Tibial artery (tissue), 4 donors: ENCODE measurements at regions not wholly inside any gene's neighbourhood (a gene's known extent, or its start where the extent isn't known, plus 50 kb on each side); places are given as distances from the start of the nearest gene placed in this dataset.

Source experiments
- DNase-seq, 2 donors: peaks; one replicate each; pipeline ENCODE4 v3.0.0-alpha.2; 2019
- H3K27ac ChIP-seq, 2 donors: fragments of 200-600 bp; sonication (generic) in 1 of 2; 1 replicate in 1 of 2; 2 replicates in 1 of 2; pipeline ENCODE4 v1.5.1; 2018 to 2019; ENCODE audit warnings: mild to moderate bottlenecking in 1 of 2
- H3K27me3 ChIP-seq, 2 donors: fragments of 200-600 bp; sonication (generic) in 1 of 2; one replicate each; pipeline versions ENCODE4 v1.5.1 to v1.6.0; 2016 to 2019
- H3K36me3 ChIP-seq, 3 donors: fragments of 200-600 bp; sonication (generic) in 2 of 3; one replicate each; pipeline ENCODE4 v1.5.1; 2016 to 2019; ENCODE audit warnings: mild to moderate bottlenecking in 2 of 3
- H3K4me1 ChIP-seq, 4 donors: fragments of 200-600 bp; sonication (generic) in 2 of 4; 1 replicate in 3 of 4; 2 replicates in 1 of 4; pipeline ENCODE4 v1.5.1; 2016 to 2019
- H3K4me3 ChIP-seq, 2 donors: fragments of 200-600 bp; sonication (generic) in 1 of 2; 1 replicate in 1 of 2; 2 replicates in 1 of 2; pipeline ENCODE4 v1.5.1; 2018 to 2019; ENCODE audit warnings: mild to moderate bottlenecking in 2 of 2
- H3K9me3 ChIP-seq, 3 donors: fragments of 200-600 bp; sonication (generic) in 1 of 3; one replicate each; pipeline ENCODE4 v1.5.1; 2016 to 2019
- intact Hi-C: fragments of 100-400 bp; cut with DNase I; formaldehyde crosslinking; loops from one replicate; pipeline ENCODE4 v1.15.0; 2023; ENCODE audit warnings: low total_unique reads
- TF ChIP-seq, protein P1 (sequence below), 2 experiments: fragments of 200-600 bp in 1 of 2; fragments of 450-650 bp in 1 of 2; IDR thresholded peaks; one replicate each; pipeline ENCODE4 v1.5.1; 2017 to 2019; ENCODE audit warnings: antibody characterized with exemption in 2 of 2, mild to moderate bottlenecking in 1 of 2, moderate library complexity in 1 of 2

DNA sequence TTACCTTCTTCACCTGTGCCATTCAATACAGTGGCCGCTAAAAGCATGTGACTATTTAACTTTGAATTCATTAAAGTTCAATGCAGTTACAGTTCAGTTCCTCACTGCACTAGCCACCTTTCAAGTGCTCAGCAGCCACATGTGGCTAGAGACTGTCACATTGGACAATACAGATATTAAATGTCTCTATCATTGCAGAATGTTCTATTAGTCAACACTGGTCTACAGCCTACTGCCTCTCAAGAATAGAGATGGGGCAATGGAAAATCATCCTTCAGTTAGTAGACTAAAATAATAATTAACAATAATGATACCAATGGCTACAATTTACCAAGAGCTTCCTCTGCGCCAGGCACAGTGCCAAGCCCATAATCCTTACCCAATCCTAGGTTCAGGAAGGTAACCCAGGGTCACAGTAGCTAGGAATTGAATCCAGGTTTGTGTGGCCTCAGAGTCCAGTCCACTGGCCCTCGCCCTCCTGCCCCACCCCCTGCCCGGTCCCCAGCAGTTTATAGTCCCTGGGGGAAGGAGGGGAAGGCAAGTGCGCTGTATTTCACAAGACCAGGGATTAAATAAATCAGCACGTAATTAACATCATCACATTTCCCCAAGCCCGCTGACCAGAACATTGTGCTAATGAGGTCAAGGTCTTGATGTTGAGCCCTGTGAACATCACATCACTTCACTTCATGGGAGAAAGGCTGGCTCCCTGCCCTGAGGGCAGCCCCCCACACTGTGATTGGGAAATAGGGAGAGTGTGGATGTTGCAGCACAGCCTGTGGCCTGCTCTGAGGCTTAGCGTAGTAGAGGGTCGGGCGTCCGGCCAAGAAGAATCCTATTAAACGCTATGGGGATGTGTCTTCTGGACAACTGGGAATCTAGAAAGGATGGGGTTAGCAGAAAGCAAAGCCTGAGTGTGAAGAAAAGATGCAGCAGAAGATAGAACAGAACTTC lies 147.2 kb downstream of the VEGFA start:
- Histone ChIP-seq H3K36me3 (no peaks in the 10 kb centered on the region), H3K4me1 (no peaks in the 10 kb centered on the region), H3K27me3 (no peaks in the 10 kb centered on the region), H3K4me3 (no peak overlapping the region), H3K27ac (no peak overlapping the region), H3K9me3 (no peaks in the 10 kb centered on the region)
- TF ChIP-seq, protein P1, sequence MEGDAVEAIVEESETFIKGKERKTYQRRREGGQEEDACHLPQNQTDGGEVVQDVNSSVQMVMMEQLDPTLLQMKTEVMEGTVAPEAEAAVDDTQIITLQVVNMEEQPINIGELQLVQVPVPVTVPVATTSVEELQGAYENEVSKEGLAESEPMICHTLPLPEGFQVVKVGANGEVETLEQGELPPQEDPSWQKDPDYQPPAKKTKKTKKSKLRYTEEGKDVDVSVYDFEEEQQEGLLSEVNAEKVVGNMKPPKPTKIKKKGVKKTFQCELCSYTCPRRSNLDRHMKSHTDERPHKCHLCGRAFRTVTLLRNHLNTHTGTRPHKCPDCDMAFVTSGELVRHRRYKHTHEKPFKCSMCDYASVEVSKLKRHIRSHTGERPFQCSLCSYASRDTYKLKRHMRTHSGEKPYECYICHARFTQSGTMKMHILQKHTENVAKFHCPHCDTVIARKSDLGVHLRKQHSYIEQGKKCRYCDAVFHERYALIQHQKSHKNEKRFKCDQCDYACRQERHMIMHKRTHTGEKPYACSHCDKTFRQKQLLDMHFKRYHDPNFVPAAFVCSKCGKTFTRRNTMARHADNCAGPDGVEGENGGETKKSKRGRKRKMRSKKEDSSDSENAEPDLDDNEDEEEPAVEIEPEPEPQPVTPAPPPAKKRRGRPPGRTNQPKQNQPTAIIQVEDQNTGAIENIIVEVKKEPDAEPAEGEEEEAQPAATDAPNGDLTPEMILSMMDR (IDR thresholded peaks at IDR 0.05): no peak
- DNase-seq: peak in 1 of 2 donors; percentile 51
- intact Hi-C loops: no loop called here

GRCh38 chr6:43915986-43916923 lies 146.2 kb downstream of the VEGFA start:
- no peaks in the 10 kb centered on the region for H3K4me1 ChIP-seq
- H3K27ac ChIP-seq: no peak overlapping the region
- TF ChIP-seq, protein P1 (IDR thresholded peaks at IDR 0.05): no peak
- H3K27me3 ChIP-seq: no peaks in the 10 kb centered on the region
- H3K36me3 ChIP-seq: no peaks in the 10 kb centered on the region
- no peaks in the 10 kb centered on the region for H3K9me3 ChIP-seq
- intact Hi-C loops: no loop called here
- no peak for DNase-seq
- no peak overlapping the region for H3K4me3 ChIP-seq

DNA sequence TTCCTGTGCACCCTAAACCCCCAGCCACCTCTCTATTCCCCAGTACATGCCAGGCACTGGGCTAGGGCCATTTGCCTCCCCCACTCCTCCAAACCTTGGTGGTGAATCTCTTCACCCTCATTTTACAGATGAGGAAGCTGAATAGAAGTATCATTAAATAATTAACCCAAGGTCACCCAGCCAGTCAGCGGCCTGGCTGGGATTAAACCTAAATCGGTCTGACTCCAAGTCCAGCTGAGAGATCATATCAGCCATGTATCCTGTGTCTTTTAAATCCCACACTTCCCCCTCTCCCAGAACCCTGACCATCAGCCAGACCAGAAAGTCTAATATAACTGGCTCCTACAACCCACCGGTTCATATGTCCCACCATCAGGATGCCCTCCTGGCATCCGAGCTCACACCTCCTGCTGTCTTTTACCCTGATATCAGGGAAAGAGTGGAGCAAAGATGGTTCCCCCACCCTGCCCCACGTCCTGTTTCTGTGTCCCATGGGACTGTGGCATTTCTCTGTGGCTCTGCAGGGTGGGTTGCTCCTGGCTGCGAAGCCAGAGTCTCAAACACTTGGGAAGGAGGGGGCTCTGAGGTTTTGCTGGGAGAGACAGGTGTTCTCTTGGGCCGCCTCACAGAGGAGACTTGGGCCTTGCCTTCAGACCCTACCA lies 145.3 kb downstream of the VEGFA start:
- no peak overlapping the region for H3K27ac ChIP-seq
- no peaks in the 10 kb centered on the region for H3K9me3 ChIP-seq
- H3K27me3 ChIP-seq: no peaks in the 10 kb centered on the region
- intact Hi-C loops: no loop called here
- no peaks in the 10 kb centered on the region for H3K36me3 ChIP-seq
- TF ChIP-seq, protein P1 (IDR thresholded peaks at IDR 0.05): no peak
- H3K4me3 ChIP-seq: no peak overlapping the region
- no peaks in the 10 kb centered on the region for H3K4me1 ChIP-seq
- no peak for DNase-seq

DNA sequence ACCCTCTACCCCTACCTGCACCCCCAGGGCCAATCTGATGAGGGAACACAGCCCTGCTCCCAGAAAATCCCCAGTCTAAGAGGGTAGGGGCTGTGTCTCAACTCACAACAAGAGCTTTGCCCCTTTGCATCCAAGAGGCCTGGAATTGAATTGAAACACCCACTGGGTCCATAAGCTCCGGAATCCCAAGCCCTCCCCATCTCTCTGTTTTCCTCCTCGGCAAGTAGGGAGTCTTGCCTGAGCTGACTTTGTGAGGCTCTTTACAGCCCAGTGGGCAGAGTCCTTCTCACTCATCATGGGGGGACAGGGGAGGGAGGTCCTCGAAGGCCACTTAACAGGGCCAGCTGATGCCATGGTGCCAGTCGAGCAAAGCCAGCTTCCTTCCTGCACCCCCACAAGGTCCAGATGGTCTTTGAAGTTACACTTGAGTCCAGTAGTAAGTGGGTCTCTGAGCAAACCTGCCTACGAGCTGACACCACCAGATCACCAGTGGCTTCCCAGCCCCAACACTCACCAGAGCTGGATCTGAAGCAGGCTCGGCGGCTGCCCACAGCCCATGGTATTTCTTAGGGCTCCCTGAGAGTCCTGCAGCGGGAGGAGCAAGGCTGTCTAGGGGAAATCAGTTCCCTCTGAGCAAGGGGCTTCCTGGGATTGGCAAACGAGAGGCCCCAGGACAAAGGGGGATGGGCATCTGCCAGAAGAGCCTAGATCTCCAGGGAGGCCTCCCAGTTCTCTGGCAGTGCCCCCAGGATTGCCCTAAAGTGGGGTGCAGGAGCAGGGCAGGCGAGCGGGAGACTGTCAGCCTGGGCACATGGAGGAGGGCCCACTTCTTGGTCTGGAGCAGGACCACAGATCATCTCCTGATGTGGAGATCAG lies 144.5 kb downstream of the VEGFA start:
- intact Hi-C loops: no loop called here
- no peak overlapping the region for H3K27ac ChIP-seq
- no peak overlapping the region for H3K4me3 ChIP-seq
- no peaks in the 10 kb centered on the region for H3K9me3 ChIP-seq
- TF ChIP-seq, protein P1 (IDR thresholded peaks at IDR 0.05): no peak
- no peaks in the 10 kb centered on the region for H3K4me1 ChIP-seq
- no peak for DNase-seq
- no peaks in the 10 kb centered on the region for H3K36me3 ChIP-seq
- no peaks in the 10 kb centered on the region for H3K27me3 ChIP-seq
